GM18499 (cell line): ENCODE measurements at regions not wholly inside any gene's neighbourhood (a gene's known extent, or its start where the extent isn't known, plus 50 kb on each side); places are given as distances from the start of the nearest gene placed in this dataset.
"Not testable (repeated sequence)": the region's sequence is repeated elsewhere in the genome, so short reads cannot be mapped to it uniquely, and the experiment has no call there.

Experiments
- ATAC-seq: cut with Tn5 transposase; IDR thresholded peaks from one replicate; pipeline ENCODE4 v1.9.1; 2021; ENCODE audit warnings: moderate number of reproducible peaks; ENCODE audit not compliant: insufficient read depth, unreplicated experiment

- no peak for ATAC-seq
Measured at GRCh38 chr4:57945298-57945697, 835.1 kb upstream of the IGFBP7 start.

GRCh38 chr4:57943682-57944081 is 833.5 kb upstream of the IGFBP7 start:
- ATAC-seq: no peak

- not testable (repeated sequence) for ATAC-seq
Measured at GRCh38 chr4:57937326-57937725, 827.1 kb upstream of the IGFBP7 start.

GRCh38 chr4:57926311-57926710 is 816.1 kb upstream of the IGFBP7 start:
- ATAC-seq: no peak

- ATAC-seq: no peak
Measured at GRCh38 chr4:57924951-57925350, 814.8 kb upstream of the IGFBP7 start.

GRCh38 chr4:57916479-57916878 is 806.3 kb upstream of the IGFBP7 start:
- no peak for ATAC-seq

GRCh38 chr4:57911203-57911602 is 801.0 kb upstream of the IGFBP7 start:
- no peak for ATAC-seq

- ATAC-seq: no peak
Measured at GRCh38 chr4:57910151-57910550, 800.0 kb upstream of the IGFBP7 start.

- no peak for ATAC-seq
Measured at GRCh38 chr4:57905965-57906364, 795.8 kb upstream of the IGFBP7 start.

GRCh38 chr4:57877047-57877458 is 766.9 kb upstream of the IGFBP7 start:
- ATAC-seq: no peak

GRCh38 chr4:57875829-57876392 is 765.7 kb upstream of the IGFBP7 start:
- ATAC-seq: no peak

- no peak for ATAC-seq
Measured at GRCh38 chr4:57866468-57867171, 756.4 kb upstream of the IGFBP7 start.

- ATAC-seq: peak; percentile 78
Measured at GRCh38 chr4:57865264-57865663, 755.1 kb upstream of the IGFBP7 start.

GRCh38 chr4:57854748-57855147 is 744.6 kb upstream of the IGFBP7 start:
- no peak for ATAC-seq

- ATAC-seq: no peak
Measured at GRCh38 chr4:57850141-57850540, 740.0 kb upstream of the IGFBP7 start.

GRCh38 chr4:57832083-57832482 is 721.9 kb upstream of the IGFBP7 start:
- no peak for ATAC-seq

GRCh38 chr4:57789666-57790065 is 679.5 kb upstream of the IGFBP7 start:
- no peak for ATAC-seq

GRCh38 chr4:57777876-57778275 is 667.7 kb upstream of the IGFBP7 start:
- ATAC-seq: no peak

- ATAC-seq: no peak
Measured at GRCh38 chr4:57774681-57775080, 664.5 kb upstream of the IGFBP7 start.

GRCh38 chr4:57774171-57774570 is 664.0 kb upstream of the IGFBP7 start:
- ATAC-seq: no peak

- ATAC-seq: no peak
Measured at GRCh38 chr4:57766341-57766740, 656.2 kb upstream of the IGFBP7 start.

- ATAC-seq: no peak
Measured at GRCh38 chr4:57764856-57765255, 654.7 kb upstream of the IGFBP7 start.
